DOHH2 (cell line): ENCODE measurements at regions not wholly inside any gene's neighbourhood (a gene's known extent, or its start where the extent isn't known, plus 50 kb on each side); places are given as distances from the start of the nearest gene placed in this dataset.

Experiments
- H3F3A ChIP-seq: fragments of 200-600 bp; sonication (generic), shearing (Covaris generic); 2 replicates; pipeline ENCODE4 v1.6.0; 2016; ENCODE audit warnings: antibody characterized with exemption, mild to moderate bottlenecking; ENCODE audit not compliant: control insufficient read depth, insufficient read depth
- H3K27ac ChIP-seq: fragments of 200-600 bp; sonication (generic); 2 replicates; pipeline ENCODE4 v1.5.1; 2014; ENCODE audit warnings: low read depth, mild to moderate bottlenecking, low read length, moderate library complexity
- H3K27me3 ChIP-seq: fragments of 200-600 bp; sonication (generic); 2 replicates; pipeline ENCODE4 v1.6.1; 2014; ENCODE audit warnings: mild to moderate bottlenecking, low read length, mixed read lengths; ENCODE audit not compliant: control insufficient read depth
- H3K36me3 ChIP-seq: fragments of 200-600 bp; sonication (generic); 2 replicates; pipeline ENCODE4 v1.6.1; 2014; ENCODE audit warnings: mild to moderate bottlenecking, low read length, moderate library complexity, mixed read lengths; ENCODE audit not compliant: control insufficient read depth
- H3K4me1 ChIP-seq: fragments of 200-600 bp; sonication (generic); 2 replicates; pipeline ENCODE4 v1.6.1; 2014; ENCODE audit warnings: mild to moderate bottlenecking, low read length, mixed read lengths; ENCODE audit not compliant: control insufficient read depth
- H3K4me2 ChIP-seq: fragments of 200-600 bp; sonication (generic); 2 replicates; pipeline ENCODE4 v1.6.0; 2014; ENCODE audit warnings: mild to moderate bottlenecking, low read length, moderate library complexity
- H3K4me3 ChIP-seq: fragments of 200-600 bp; sonication (generic); 2 replicates; pipeline ENCODE4 v1.5.1; 2014; ENCODE audit warnings: mild to moderate bottlenecking, low read length, mixed read lengths
- H3K79me2 ChIP-seq: fragments of 200-600 bp; sonication (generic); 2 replicates; pipeline ENCODE4 v1.6.1; 2014; ENCODE audit warnings: mild to moderate bottlenecking, low read length, mixed read lengths; ENCODE audit not compliant: control insufficient read depth
- H3K9me2 ChIP-seq: fragments of 200-600 bp; sonication (generic); replicated peaks from 2 replicates; pipeline ENCODE4 v1.6.1; 2014; ENCODE audit warnings: mild to moderate bottlenecking, low read length, mixed read lengths; ENCODE audit not compliant: control insufficient read depth
- H3K9me3 ChIP-seq: fragments of 200-600 bp; sonication (generic); 2 replicates; pipeline ENCODE4 v1.6.1; 2014; ENCODE audit warnings: antibody characterized with exemption, low read length, mixed read lengths; ENCODE audit not compliant: control insufficient read depth, insufficient read depth
- H4K20me1 ChIP-seq: fragments of 200-600 bp; sonication (generic); 2 replicates; pipeline ENCODE4 v1.6.0; 2014; ENCODE audit warnings: low read depth, mild to moderate bottlenecking, antibody characterized with exemption, low read length, moderate library complexity; ENCODE audit not compliant: control insufficient read depth, insufficient read depth
- CTCF ChIP-seq: fragments of 200-600 bp; sonication (generic); IDR thresholded peaks from one replicate; pipeline ENCODE4 v1.5.1; 2014; ENCODE audit warnings: antibody characterized with exemption, mild to moderate bottlenecking, low read depth, low read length; ENCODE audit not compliant: poor library complexity, severe bottlenecking
- EZH2phosphoT487 ChIP-seq: fragments of 200-600 bp; sonication (generic); IDR thresholded peaks from 2 replicates; pipeline ENCODE4 v1.6.1; 2017; ENCODE audit warnings: borderline replicate concordance, mild to moderate bottlenecking, antibody characterized with exemption, low read length, moderate library complexity, mixed read lengths

- no peaks in the 10 kb centered on the region for H3K79me2 ChIP-seq
- no peak overlapping the region for H3K4me3 ChIP-seq
- H3K9me3 ChIP-seq = no peaks in the 10 kb centered on the region
- H3K36me3 ChIP-seq = no peaks in the 10 kb centered on the region
- no peaks in the 10 kb centered on the region for H3K27me3 ChIP-seq
- H4K20me1 ChIP-seq = no peaks in the 10 kb centered on the region
- H3F3A ChIP-seq = no peaks in the 10 kb centered on the region
- TF ChIP-seq EZH2phosphoT487 (no peak), CTCF (no peak)
- no peaks in the 10 kb centered on the region for H3K9me2 ChIP-seq
- no peaks in the 10 kb centered on the region for H3K4me1 ChIP-seq
- H3K4me2 ChIP-seq = no peak overlapping the region
- no peak overlapping the region for H3K27ac ChIP-seq
Measured at GRCh38 chr3:110910346-110910955, 161.2 kb upstream of the NECTIN3 start.

GRCh38 chr3:110918963-110919362 is 152.7 kb upstream of the NECTIN3 start:
- H3K36me3 ChIP-seq = no peaks in the 10 kb centered on the region
- H3K4me2 ChIP-seq = no peak overlapping the region
- H4K20me1 ChIP-seq = no peaks in the 10 kb centered on the region

GRCh38 chr3:110925798-110926197 is 145.8 kb upstream of the NECTIN3 start:
- H3F3A ChIP-seq = no peaks in the 10 kb centered on the region
- no peak for TF ChIP-seq EZH2phosphoT487
- no peak for TF ChIP-seq CTCF
- H3K79me2 ChIP-seq = no peaks in the 10 kb centered on the region
- H3K27me3 ChIP-seq = no peaks in the 10 kb centered on the region
- no peaks in the 10 kb centered on the region for H3K4me1 ChIP-seq
- no peak overlapping the region for H3K4me3 ChIP-seq
- H3K9me2 ChIP-seq = no peaks in the 10 kb centered on the region
- H3K27ac ChIP-seq = no peak overlapping the region
- H3K9me3 ChIP-seq = no peaks in the 10 kb centered on the region
- H3K36me3 ChIP-seq = no peaks in the 10 kb centered on the region
- no peak overlapping the region for H3K4me2 ChIP-seq
- H4K20me1 ChIP-seq = no peaks in the 10 kb centered on the region

More at GRCh38 chr3:110918963-110919362, 152.7 kb upstream of the NECTIN3 start:
- H3K4me3 ChIP-seq = no peak overlapping the region
- no peaks in the 10 kb centered on the region for H3K4me1 ChIP-seq
- H3K27me3 ChIP-seq = no peaks in the 10 kb centered on the region
- no peak overlapping the region for H3K27ac ChIP-seq
- TF ChIP-seq CTCF (no peak), EZH2phosphoT487 (no peak)
- H3K79me2 ChIP-seq = no peaks in the 10 kb centered on the region
- no peaks in the 10 kb centered on the region for H3F3A ChIP-seq
- H3K9me3 ChIP-seq = no peaks in the 10 kb centered on the region
- no peaks in the 10 kb centered on the region for H3K9me2 ChIP-seq
